ENCODE measurements at regions not wholly inside any gene's neighbourhood (a gene's known extent, or its start where the extent isn't known, plus 50 kb on each side); places are given as distances from the start of the nearest gene placed in this dataset.

DNA sequence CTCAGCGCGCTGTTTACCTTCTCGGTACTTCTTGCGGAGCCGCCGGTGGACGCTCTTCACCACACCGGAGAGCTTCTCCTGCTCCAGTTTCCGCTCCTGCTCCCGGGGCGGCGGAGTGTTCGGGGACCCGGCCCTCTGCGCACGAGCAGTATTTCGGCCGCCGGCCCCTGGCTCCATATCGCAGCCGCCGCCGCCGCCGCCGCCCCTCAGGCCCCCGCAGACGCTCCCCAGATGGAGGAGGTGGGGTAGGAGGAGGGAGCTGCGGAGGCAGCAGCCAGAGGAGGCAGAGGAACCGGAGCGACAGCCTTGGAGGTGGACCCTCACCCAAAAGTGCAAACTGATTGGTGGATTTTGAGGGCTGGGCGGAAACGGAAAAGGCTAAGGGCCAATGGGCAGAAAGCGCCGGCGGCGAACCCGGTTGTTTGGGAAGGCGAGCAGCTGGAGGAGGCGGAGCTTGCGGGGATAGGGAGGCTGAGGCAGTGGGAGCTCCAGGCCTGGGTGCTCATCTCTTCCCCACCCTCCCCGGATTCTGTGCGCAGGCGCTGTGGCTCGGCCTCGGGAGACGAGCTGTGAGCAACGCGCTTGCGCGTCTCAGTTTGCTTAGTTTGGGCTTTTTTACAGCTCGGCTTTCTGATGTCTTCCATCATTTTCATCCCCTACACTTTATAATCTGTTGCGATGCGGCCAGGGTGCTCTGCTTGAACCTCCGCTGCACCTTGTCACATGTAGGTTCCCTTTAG lies 146.9 kb downstream of the GPR85 start (continued):
- peak; percentile 23 for TF ChIP-seq FOXK1 (CRISPR knock-in tag; IDR thresholded peaks at IDR 0.05)
- TF ChIP-seq SP1 (CRISPR knock-in tag; conservative IDR thresholded peaks at IDR 0.05), result peak; percentile 80

DNA sequence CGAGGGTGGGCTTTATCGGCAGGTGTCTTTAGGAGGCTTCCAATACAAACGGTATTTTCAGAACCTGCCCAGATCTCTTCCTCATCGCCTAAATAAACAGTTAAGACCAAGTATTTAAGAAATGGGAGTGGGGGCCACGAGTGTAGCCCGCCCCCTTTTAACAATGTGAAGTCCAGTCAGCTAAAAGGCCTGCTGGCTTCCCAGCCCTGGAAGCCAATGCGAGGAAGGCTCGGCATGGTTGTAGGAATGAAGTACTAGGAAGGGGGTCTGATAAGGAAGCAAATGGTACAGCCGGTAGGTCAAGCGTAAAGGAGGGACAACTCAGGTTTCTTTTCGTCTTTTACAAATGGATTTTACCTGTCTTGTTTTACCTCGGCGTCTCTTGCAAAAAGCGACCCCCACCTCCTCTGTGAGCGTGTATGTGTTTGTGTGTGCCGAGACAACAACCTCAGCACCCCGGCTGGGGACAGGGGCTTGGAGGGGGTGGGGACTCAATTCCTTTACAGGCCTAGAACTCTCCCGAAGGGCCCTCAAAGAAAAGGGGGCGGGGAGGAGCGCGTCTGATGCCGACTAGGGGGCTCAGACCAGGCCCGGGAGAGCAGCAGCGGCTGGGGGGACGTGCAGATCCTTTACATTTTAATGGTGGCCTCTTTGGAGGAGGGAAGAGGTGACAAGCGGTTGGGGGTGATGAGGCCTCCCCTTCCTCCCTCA lies 147.6 kb downstream of the GPR85 start:
- ATAC-seq (peak; percentile 29), DNase-seq (ENCODE audit: low spot score) (peak; percentile 70)
- CTCF ChIA-PET, result interaction anchor here (0.6 to 1.1 kb wide), 3 partner anchors 8 to 325 kb away, joined by 3 to 7 read pairs (median 3); partner anchors contain the start of gene GPR85
- H3K4me1 Mint-ChIP-seq, result peaks cover 36% of the 10 kb centered on the region
- H3K4me3 Mint-ChIP-seq, result peak overlapping the region; percentile 92
- TF ChIP-seq, protein P1, sequence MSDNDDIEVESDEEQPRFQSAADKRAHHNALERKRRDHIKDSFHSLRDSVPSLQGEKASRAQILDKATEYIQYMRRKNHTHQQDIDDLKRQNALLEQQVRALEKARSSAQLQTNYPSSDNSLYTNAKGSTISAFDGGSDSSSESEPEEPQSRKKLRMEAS (CRISPR knock-in tag; IDR thresholded peaks at IDR 0.05), result 0 out of 2 replicates have a peak, but pooled peaks have one; percentile 2
- no peak for TF ChIP-seq ZNF317 (CRISPR knock-in tag; IDR thresholded peaks at IDR 0.05; ENCODE audit: borderline replicate concordance, low read depth)
- TF ChIP-seq, protein P2, sequence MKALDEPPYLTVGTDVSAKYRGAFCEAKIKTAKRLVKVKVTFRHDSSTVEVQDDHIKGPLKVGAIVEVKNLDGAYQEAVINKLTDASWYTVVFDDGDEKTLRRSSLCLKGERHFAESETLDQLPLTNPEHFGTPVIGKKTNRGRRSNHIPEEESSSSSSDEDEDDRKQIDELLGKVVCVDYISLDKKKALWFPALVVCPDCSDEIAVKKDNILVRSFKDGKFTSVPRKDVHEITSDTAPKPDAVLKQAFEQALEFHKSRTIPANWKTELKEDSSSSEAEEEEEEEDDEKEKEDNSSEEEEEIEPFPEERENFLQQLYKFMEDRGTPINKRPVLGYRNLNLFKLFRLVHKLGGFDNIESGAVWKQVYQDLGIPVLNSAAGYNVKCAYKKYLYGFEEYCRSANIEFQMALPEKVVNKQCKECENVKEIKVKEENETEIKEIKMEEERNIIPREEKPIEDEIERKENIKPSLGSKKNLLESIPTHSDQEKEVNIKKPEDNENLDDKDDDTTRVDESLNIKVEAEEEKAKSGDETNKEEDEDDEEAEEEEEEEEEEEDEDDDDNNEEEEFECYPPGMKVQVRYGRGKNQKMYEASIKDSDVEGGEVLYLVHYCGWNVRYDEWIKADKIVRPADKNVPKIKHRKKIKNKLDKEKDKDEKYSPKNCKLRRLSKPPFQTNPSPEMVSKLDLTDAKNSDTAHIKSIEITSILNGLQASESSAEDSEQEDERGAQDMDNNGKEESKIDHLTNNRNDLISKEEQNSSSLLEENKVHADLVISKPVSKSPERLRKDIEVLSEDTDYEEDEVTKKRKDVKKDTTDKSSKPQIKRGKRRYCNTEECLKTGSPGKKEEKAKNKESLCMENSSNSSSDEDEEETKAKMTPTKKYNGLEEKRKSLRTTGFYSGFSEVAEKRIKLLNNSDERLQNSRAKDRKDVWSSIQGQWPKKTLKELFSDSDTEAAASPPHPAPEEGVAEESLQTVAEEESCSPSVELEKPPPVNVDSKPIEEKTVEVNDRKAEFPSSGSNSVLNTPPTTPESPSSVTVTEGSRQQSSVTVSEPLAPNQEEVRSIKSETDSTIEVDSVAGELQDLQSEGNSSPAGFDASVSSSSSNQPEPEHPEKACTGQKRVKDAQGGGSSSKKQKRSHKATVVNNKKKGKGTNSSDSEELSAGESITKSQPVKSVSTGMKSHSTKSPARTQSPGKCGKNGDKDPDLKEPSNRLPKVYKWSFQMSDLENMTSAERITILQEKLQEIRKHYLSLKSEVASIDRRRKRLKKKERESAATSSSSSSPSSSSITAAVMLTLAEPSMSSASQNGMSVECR (CRISPR knock-in tag; IDR thresholded peaks at IDR 0.05; ENCODE audit: borderline replicate concordance), result peak; percentile 56; the same call in 1 of the 2 replicates
- H3K27me3 Mint-ChIP-seq (ENCODE audit: low read depth), result no peaks in the 10 kb centered on the region
- POLR2A ChIA-PET, result interaction anchor here (1.0 to 1.5 kb wide), 2 partner anchors 9 to 149 kb away, joined by 3 to 8 read pairs; no protein-coding TSS in a partner anchor
- no peaks in the 10 kb centered on the region for H3K36me3 Mint-ChIP-seq
- H3K27ac Mint-ChIP-seq, result peak overlapping the region; percentile 94
- no peaks in the 10 kb centered on the region for H3K9me3 Mint-ChIP-seq

DNA sequence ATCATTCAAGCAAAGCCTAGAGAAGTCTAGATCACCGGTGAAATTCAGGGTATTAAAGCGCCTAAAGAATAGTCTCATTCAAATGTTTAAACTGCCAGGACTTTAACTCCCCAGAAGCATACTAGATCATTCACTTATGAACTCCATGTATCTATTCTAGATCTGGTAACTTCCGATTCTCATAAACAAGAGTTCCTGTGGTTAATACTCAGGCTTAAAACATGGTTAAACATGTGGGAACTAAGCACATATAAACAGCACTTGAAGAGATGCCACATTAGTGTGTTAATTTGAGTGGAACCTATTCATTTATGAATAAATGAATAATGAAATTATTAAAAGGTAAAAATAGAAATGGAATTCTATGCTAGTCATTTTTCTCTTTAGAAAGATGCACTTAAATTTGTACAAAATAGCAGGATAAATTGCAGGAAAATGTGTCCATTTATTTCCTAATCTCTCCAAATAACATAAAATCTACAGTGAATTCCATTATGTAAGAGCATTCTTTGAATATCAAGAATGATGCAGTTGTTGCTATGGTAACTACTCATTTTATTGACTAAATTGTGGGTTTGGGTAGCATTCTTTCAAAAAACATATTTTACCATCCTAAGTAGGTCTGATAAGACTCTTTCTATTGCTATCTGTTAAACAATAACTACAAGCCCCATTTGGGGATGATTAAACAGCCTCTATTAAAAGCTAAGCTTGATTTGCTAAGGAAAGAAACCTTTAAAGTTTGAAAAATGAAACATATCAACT lies 147.6 kb upstream of the TMEM168 start:
- POLR2A ChIA-PET, result no interaction called here
- TF ChIP-seq, protein P3, sequence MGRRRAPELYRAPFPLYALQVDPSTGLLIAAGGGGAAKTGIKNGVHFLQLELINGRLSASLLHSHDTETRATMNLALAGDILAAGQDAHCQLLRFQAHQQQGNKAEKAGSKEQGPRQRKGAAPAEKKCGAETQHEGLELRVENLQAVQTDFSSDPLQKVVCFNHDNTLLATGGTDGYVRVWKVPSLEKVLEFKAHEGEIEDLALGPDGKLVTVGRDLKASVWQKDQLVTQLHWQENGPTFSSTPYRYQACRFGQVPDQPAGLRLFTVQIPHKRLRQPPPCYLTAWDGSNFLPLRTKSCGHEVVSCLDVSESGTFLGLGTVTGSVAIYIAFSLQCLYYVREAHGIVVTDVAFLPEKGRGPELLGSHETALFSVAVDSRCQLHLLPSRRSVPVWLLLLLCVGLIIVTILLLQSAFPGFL (CRISPR knock-in tag; IDR thresholded peaks at IDR 0.05; ENCODE audit: borderline replicate concordance), result no peak
- Mint-ChIP-seq H3K27ac (no peak overlapping the region), H3K36me3 (no peaks in the 10 kb centered on the region), H3K27me3 (ENCODE audit: low read depth) (no peaks in the 10 kb centered on the region), H3K4me1 (peaks cover 46% of the 10 kb centered on the region), H3K9me3 (no peaks in the 10 kb centered on the region), H3K4me3 (peak overlapping the region; percentile 92)
- CTCF ChIA-PET, result interaction anchor here (0.5 kb wide), 1 partner anchor 68 kb away, joined by 3 read pairs; no protein-coding TSS in a partner anchor
- DNase-seq (ENCODE audit: low spot score) (no peak), ATAC-seq (no peak)

DNA sequence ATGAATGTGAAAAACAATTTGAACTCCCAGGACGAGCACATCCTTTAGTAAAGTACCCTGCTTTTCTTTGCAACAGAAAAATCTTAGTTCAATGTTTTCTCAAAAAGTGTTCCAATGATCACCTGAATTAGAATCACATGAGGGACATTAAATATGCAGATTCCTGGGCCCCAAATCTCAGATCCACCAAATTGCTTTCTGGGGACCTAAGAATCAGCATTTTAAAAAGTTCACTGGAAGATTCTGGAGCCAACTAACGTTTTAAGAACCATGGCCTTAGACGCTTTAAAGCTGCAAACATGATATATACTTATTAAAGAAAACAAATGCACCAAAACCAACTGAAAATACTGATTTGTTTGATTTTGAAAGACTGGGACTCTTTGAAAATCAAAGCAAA lies 143.4 kb upstream of the TMEM168 start:
- Mint-ChIP-seq H3K4me1 (peaks cover 59% of the 10 kb centered on the region), H3K27ac (no peak overlapping the region), H3K4me3 (no peak overlapping the region), H3K27me3 (ENCODE audit: low read depth) (no peaks in the 10 kb centered on the region), H3K9me3 (no peaks in the 10 kb centered on the region), H3K36me3 (no peaks in the 10 kb centered on the region)
- no peak for DNase-seq (ENCODE audit: low spot score)
- POLR2A ChIA-PET, result no interaction called here
- CTCF ChIA-PET, result no interaction called here
- ATAC-seq, result no peak
- TF ChIP-seq FOXK1 (CRISPR knock-in tag; IDR thresholded peaks at IDR 0.05), result no peak
- no peak for TF ChIP-seq JUN (CRISPR knock-in tag; IDR thresholded peaks at IDR 0.05)
- no peak for TF ChIP-seq ELF4 (CRISPR knock-in tag; IDR thresholded peaks at IDR 0.05; ENCODE audit: low read depth)
- no peak for TF ChIP-seq ZNF396 (CRISPR knock-in tag; IDR thresholded peaks at IDR 0.05; ENCODE audit: borderline replicate concordance)
- TF ChIP-seq, protein P4, sequence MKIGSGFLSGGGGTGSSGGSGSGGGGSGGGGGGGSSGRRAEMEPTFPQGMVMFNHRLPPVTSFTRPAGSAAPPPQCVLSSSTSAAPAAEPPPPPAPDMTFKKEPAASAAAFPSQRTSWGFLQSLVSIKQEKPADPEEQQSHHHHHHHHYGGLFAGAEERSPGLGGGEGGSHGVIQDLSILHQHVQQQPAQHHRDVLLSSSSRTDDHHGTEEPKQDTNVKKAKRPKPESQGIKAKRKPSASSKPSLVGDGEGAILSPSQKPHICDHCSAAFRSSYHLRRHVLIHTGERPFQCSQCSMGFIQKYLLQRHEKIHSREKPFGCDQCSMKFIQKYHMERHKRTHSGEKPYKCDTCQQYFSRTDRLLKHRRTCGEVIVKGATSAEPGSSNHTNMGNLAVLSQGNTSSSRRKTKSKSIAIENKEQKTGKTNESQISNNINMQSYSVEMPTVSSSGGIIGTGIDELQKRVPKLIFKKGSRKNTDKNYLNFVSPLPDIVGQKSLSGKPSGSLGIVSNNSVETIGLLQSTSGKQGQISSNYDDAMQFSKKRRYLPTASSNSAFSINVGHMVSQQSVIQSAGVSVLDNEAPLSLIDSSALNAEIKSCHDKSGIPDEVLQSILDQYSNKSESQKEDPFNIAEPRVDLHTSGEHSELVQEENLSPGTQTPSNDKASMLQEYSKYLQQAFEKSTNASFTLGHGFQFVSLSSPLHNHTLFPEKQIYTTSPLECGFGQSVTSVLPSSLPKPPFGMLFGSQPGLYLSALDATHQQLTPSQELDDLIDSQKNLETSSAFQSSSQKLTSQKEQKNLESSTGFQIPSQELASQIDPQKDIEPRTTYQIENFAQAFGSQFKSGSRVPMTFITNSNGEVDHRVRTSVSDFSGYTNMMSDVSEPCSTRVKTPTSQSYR (CRISPR knock-in tag; IDR thresholded peaks at IDR 0.05), result no peak
- TF ChIP-seq ZNF317 (CRISPR knock-in tag; IDR thresholded peaks at IDR 0.05; ENCODE audit: borderline replicate concordance, low read depth), result no peak
- no peak for TF ChIP-seq FOXP1 (CRISPR knock-in tag; IDR thresholded peaks at IDR 0.05; ENCODE audit: borderline replicate concordance)
- TF ChIP-seq FOXJ3 (CRISPR knock-in tag; IDR thresholded peaks at IDR 0.05; ENCODE audit: borderline replicate concordance), result no peak
- no peak for TF ChIP-seq EMX1 (CRISPR knock-in tag; IDR thresholded peaks at IDR 0.05)
- TF ChIP-seq, protein P5, sequence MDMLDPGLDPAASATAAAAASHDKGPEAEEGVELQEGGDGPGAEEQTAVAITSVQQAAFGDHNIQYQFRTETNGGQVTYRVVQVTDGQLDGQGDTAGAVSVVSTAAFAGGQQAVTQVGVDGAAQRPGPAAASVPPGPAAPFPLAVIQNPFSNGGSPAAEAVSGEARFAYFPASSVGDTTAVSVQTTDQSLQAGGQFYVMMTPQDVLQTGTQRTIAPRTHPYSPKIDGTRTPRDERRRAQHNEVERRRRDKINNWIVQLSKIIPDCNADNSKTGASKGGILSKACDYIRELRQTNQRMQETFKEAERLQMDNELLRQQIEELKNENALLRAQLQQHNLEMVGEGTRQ (CRISPR knock-in tag; IDR thresholded peaks at IDR 0.05), result no peak
- no peak for TF ChIP-seq MXD4 (CRISPR knock-in tag; IDR thresholded peaks at IDR 0.05; ENCODE audit: borderline replicate concordance)
- TF ChIP-seq ZNF219 (CRISPR knock-in tag; IDR thresholded peaks at IDR 0.05; ENCODE audit: borderline replicate concordance), result no peak

All from WTC11 (cell line).